Endothelial cell of umbilical vein (primary cell): ENCODE measurements at regions not wholly inside any gene's neighbourhood (a gene's known extent, or its start where the extent isn't known, plus 50 kb on each side); places are given as distances from the start of the nearest gene placed in this dataset.

Source experiments
- BruUV-seq: library from RNA; stranded (reverse); fragments of 400-500 nt; replicated peaks from 2 replicates; lab custom pipeline; 2021; lab: Mats Ljungman, UMichigan
- CTCF ChIA-PET: fragments of 300-600, 350-600 bp; sonication (Branson Sonifier 250); formaldehyde crosslinking; loops from one replicate; lab custom pipeline; 2021; ENCODE audit warnings: antibody characterized with exemption, inconsistent platforms; lab: Charles Lee
- POLR2A ChIA-PET: fragments of 300-600, 350-600 bp; sonication (Branson Sonifier 250); formaldehyde crosslinking; loops from one replicate; lab custom pipeline; 2021; ENCODE audit warnings: antibody characterized with exemption, inconsistent platforms; lab: Charles Lee
- DNase-seq: peaks from one replicate; pipeline ENCODE4 v3.0.0-alpha.2; 2011; ENCODE audit warnings: low read depth, low spot score
- FAIRE-seq: peaks from 2 replicates; lab custom pipeline; 2011; peaks lifted over from hg19 to GRCh38; lab: Jason Lieb, UNC
- H2AFZ ChIP-seq: 2 replicates; pipeline ENCODE4 v1.6.0; 2012; ENCODE audit warnings: low read depth, low read length, control low read depth, inconsistent platforms
- H3K27ac ChIP-seq: 2 replicates; pipeline ENCODE4 v1.5.1; 2011; ENCODE audit warnings: low read depth, mild to moderate bottlenecking, control low read depth, low read length, moderate library complexity; ENCODE audit not compliant: insufficient read depth
- H3K27me3 ChIP-seq, 2 experiments: 2 replicates each; pipeline versions ENCODE4 v1.6.0 to v1.6.1; 2011; ENCODE audit warnings: low read length in 2 of 2, mixed read lengths in 1 of 2; ENCODE audit not compliant: control insufficient read depth in 2 of 2, insufficient read depth in 2 of 2
- H3K36me3 ChIP-seq, 2 experiments: 2 replicates in 1 of 2; 3 replicates in 1 of 2; pipeline ENCODE4 v1.5.1; 2011; ENCODE audit warnings: low read length in 2 of 2, mild to moderate bottlenecking in 1 of 2, moderate library complexity in 1 of 2; ENCODE audit not compliant: control insufficient read depth in 2 of 2, insufficient read depth in 2 of 2; ENCODE audit errors: extremely low read depth in 1 of 2
- H3K4me1 ChIP-seq: 3 replicates; pipeline ENCODE4 v1.5.1; 2011; ENCODE audit warnings: mild to moderate bottlenecking, low read length; ENCODE audit not compliant: control insufficient read depth, insufficient read depth; ENCODE audit errors: extremely low read depth
- H3K4me2 ChIP-seq: 2 replicates; pipeline ENCODE4 v1.6.1; 2011; ENCODE audit warnings: low read length, control low read depth, mixed read lengths; ENCODE audit not compliant: insufficient read depth
- H3K4me3 ChIP-seq, 3 experiments: fragments of 200-600 bp in 1 of 3; sonication (generic), shearing (Covaris generic) in 1 of 3; replicated peaks in 1 of 3; 2 replicates each; pipeline ENCODE4 v1.5.1; 2011 to 2016; ENCODE audit warnings: control low read depth in 3 of 3, low read length in 3 of 3, mild to moderate bottlenecking in 2 of 3, inconsistent platforms in 1 of 3, low read depth in 1 of 3, moderate library complexity in 1 of 3; ENCODE audit not compliant: insufficient read depth in 1 of 3
- H3K79me2 ChIP-seq: 2 replicates; pipeline ENCODE4 v1.6.0; 2012; ENCODE audit warnings: low read length, inconsistent platforms; ENCODE audit not compliant: control insufficient read depth, insufficient read depth
- H3K9ac ChIP-seq: replicated peaks from 2 replicates; pipeline ENCODE3; 2011; ENCODE audit warnings: low read length, control low read depth; ENCODE audit not compliant: insufficient read depth; ENCODE audit errors: extremely low read depth
- H3K9me1 ChIP-seq: replicated peaks from 3 replicates; pipeline ENCODE4 v1.6.0; 2011; ENCODE audit warnings: mild to moderate bottlenecking, low read length; ENCODE audit not compliant: control insufficient read depth, insufficient read depth; ENCODE audit errors: extremely low read depth
- H3K9me3 ChIP-seq: replicated peaks from 2 replicates; pipeline ENCODE4 v1.5.1; 2012; ENCODE audit warnings: low read length, inconsistent platforms; ENCODE audit not compliant: control insufficient read depth, insufficient read depth
- H4K20me1 ChIP-seq: replicated peaks from 2 replicates; pipeline ENCODE3; 2011; ENCODE audit warnings: mild to moderate bottlenecking, low read length; ENCODE audit not compliant: control insufficient read depth, insufficient read depth; ENCODE audit errors: extremely low read depth
- CTCF ChIP-seq, 2 donors: IDR thresholded peaks; 1 replicate in 1 of 2; 2 replicates in 1 of 2; pipeline ENCODE4 v1.5.1; 2011; ENCODE audit warnings: low read length in 2 of 2, mild to moderate bottlenecking in 2 of 2, moderate library complexity in 2 of 2, control low read depth in 1 of 2, inconsistent platforms in 1 of 2, low read depth in 1 of 2; ENCODE audit not compliant: insufficient read depth in 1 of 2; ENCODE audit errors: extremely low read depth in 1 of 2
- EZH2 ChIP-seq: IDR thresholded peaks from 2 replicates; pipeline ENCODE4 v1.6.1; 2012; ENCODE audit warnings: borderline replicate concordance, low read depth, mild to moderate bottlenecking, moderate library complexity, low read length, inconsistent platforms; ENCODE audit not compliant: severe bottlenecking
- FOS ChIP-seq: IDR thresholded peaks from 2 replicates; pipeline ENCODE4 v1.6.1; 2011; ENCODE audit warnings: mild to moderate bottlenecking, low read length, moderate library complexity, borderline replicate concordance; ENCODE audit not compliant: insufficient read depth
- GATA2 ChIP-seq: IDR thresholded peaks from 2 replicates; pipeline ENCODE4 v1.7.0; 2011; ENCODE audit warnings: low read depth, mild to moderate bottlenecking, moderate library complexity, mixed read lengths, low read length; ENCODE audit not compliant: insufficient read length, insufficient read depth
- JUN ChIP-seq: IDR thresholded peaks from 2 replicates; pipeline ENCODE4 v1.6.1; 2011; ENCODE audit warnings: borderline replicate concordance, low read depth; ENCODE audit not compliant: insufficient read length, insufficient read depth
- MAX ChIP-seq: IDR thresholded peaks from 2 replicates; pipeline ENCODE4 v1.6.1; 2011; ENCODE audit not compliant: insufficient read depth, insufficient read length
- MYC ChIP-seq: IDR thresholded peaks from one replicate; pipeline ENCODE4 v1.6.1; 2011; ENCODE audit warnings: mild to moderate bottlenecking, low read depth, low read length
- POLR2A ChIP-seq: IDR thresholded peaks from 2 replicates; pipeline ENCODE4 v1.6.1; 2012; ENCODE audit warnings: low read depth, mild to moderate bottlenecking, control low read depth, low read length
- POLR2AphosphoS5 ChIP-seq: IDR thresholded peaks from 2 replicates; pipeline ENCODE4 v1.6.1; 2012; ENCODE audit warnings: low read depth, mild to moderate bottlenecking, control low read depth, low read length, moderate library complexity; ENCODE audit not compliant: insufficient read depth
- dilution Hi-C: fragments of 300-500 bp; cut with MboI; formaldehyde crosslinking; loops from one replicate; pipeline ENCODE4 v1.15.0; 2019; ENCODE audit warnings: low sequenced_read_pairs; ENCODE audit not compliant: extremely low pct_ligation_motif_present
- intact Hi-C: fragments of 100-400 bp; cut with micrococcal nuclease; formaldehyde crosslinking; loops from one replicate; pipeline ENCODE4 v1.10.0; 2022

- no peak overlapping the region for H3K9ac ChIP-seq
- H3K27me3 ChIP-seq = peaks cover 0 to 6% of the 10 kb centered on the region in 2 experiments
- ChIA-PET POLR2A (no interaction called here), CTCF (interaction anchor here (0.7 to 3.9 kb wide), 3 partner anchors 18 to 151 kb away, joined by 3 to 22 read pairs (median 11); no protein-coding TSS in a partner anchor)
- no peak for TF ChIP-seq POLR2A
- TF ChIP-seq MYC = no peak
- no peak for TF ChIP-seq MAX
- no peak for TF ChIP-seq GATA2
- TF ChIP-seq FOS = no peak
- no peak for TF ChIP-seq EZH2
- TF ChIP-seq POLR2AphosphoS5 = no peak
- no peak for TF ChIP-seq JUN
- no peak for TF ChIP-seq CTCF (IDR thresholded peaks at IDR 0.05; ENCODE audit: extremely low read depth in 1 of 2, insufficient read depth in 1 of 2, low read depth in 1 of 2, low read length in 2 of 2)
- no peak overlapping the region for H3K4me3 ChIP-seq
- no peaks in the 10 kb centered on the region for H3K79me2 ChIP-seq
- DNase-seq (no peak), FAIRE-seq (no peak)
- no peaks in the 10 kb centered on the region for H3K9me3 ChIP-seq
- no peak overlapping the region for H2AFZ ChIP-seq
- dilution Hi-C loops (no loop called here), intact Hi-C loops (no loop called here)
- no peaks in the 10 kb centered on the region for H4K20me1 ChIP-seq
- no peak overlapping the region for H3K4me2 ChIP-seq
- H3K4me1 ChIP-seq = no peaks in the 10 kb centered on the region
- H3K9me1 ChIP-seq = no peaks in the 10 kb centered on the region
- H3K27ac ChIP-seq = no peak overlapping the region
- BruUV-seq = no TSS peak
- no peaks in the 10 kb centered on the region for H3K36me3 ChIP-seq
Observed at GRCh38 chr5:138639326-138639725, 64.1 kb upstream of the HSPA9 start.
